SK-N-MC (cell line): ENCODE measurements at regions not wholly inside any gene's neighbourhood (a gene's known extent, or its start where the extent isn't known, plus 50 kb on each side); places are given as distances from the start of the nearest gene placed in this dataset.

Experiments used
- EZH2 ChIP-seq: fragments of 200-600 bp; sonication (generic); IDR thresholded peaks from one replicate; pipeline ENCODE4 v1.6.1; 2017; ENCODE audit warnings: antibody characterized with exemption
- FOXP2 ChIP-seq: optimal IDR thresholded peaks from 2 replicates; pipeline ENCODE3; 2011; ENCODE audit warnings: mild to moderate bottlenecking, moderate library complexity; ENCODE audit not compliant: insufficient read depth; ENCODE audit errors: extremely low read length, control extremely low read depth
- POLR2AphosphoS5 ChIP-seq: IDR thresholded peaks from 2 replicates; pipeline ENCODE4 v1.6.1; 2012; ENCODE audit warnings: mild to moderate bottlenecking, low read depth, low read length, borderline replicate concordance

DNA sequence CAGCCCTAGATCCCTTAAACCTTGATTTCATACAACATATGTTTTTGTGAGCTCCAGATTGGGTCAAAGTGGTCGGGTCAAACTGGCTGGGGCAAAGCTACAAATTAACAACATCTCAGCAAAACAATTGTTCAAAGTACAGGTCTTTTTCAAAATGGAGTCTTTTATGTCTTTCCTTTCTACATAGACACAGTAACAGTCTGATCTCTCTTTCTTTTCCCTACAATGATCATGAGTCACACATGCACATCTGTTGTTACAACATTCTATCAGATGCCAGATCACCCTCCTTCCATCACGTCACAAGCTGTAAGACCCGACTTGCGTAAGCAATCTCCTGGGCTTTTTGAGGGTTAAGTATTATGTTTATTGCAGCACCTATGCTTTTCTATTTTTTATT, 55.1 kb downstream of the RHOB start:
- no peak for TF ChIP-seq EZH2
- no peak for TF ChIP-seq POLR2AphosphoS5
- no peak for TF ChIP-seq FOXP2
